Transverse colon (tissue), 4 donors: ENCODE measurements at regions not wholly inside any gene's neighbourhood (a gene's known extent, or its start where the extent isn't known, plus 50 kb on each side); places are given as distances from the start of the nearest gene placed in this dataset.

Source experiments
- CTCF ChIP-seq, 5 experiments: fragments of 200-600 bp in 3 of 5; fragments of 450-650 bp in 2 of 5; sonication (generic) in 3 of 5; IDR thresholded peaks; 1 replicate in 2 of 5; 2 replicates in 3 of 5; pipeline ENCODE4 v1.5.1; 2016 to 2017; ENCODE audit warnings: antibody characterized with exemption in 5 of 5, inconsistent platforms in 3 of 5, mild to moderate bottlenecking in 2 of 5, moderate library complexity in 1 of 5
- POLR2A ChIP-seq: fragments of 450-650 bp; IDR thresholded peaks from one replicate; pipeline ENCODE4 v1.6.1; 2016; ENCODE audit warnings: antibody characterized with exemption, mild to moderate bottlenecking, moderate library complexity
- POLR2AphosphoS5 ChIP-seq, 3 donors: sonication (generic); formaldehyde crosslinking; IDR thresholded peaks; one replicate each; pipeline ENCODE4 v1.6.1; 2016; ENCODE audit warnings: antibody characterized with exemption in 3 of 3

GRCh38 chr12:4189721-4190120 is 83.8 kb upstream of the CCND2 start:
- no peak for TF ChIP-seq CTCF (IDR thresholded peaks at IDR 0.05)
- TF ChIP-seq POLR2AphosphoS5 (IDR thresholded peaks at IDR 0.05): no peak
- no peak for TF ChIP-seq POLR2A
